Glutamatergic neuron (in vitro differentiated cells): ENCODE measurements at regions not wholly inside any gene's neighbourhood (a gene's known extent, or its start where the extent isn't known, plus 50 kb on each side); places are given as distances from the start of the nearest gene placed in this dataset.

Source experiments
- DNase-seq: peaks from one replicate; pipeline ENCODE4 v3.0.0; 2022
- H3K27ac Mint-ChIP-seq: one replicate; pipeline ENCODE4 v1.8.0; 2020; ENCODE audit warnings: mild to moderate bottlenecking, mixed read lengths, inconsistent platforms; ENCODE audit not compliant: unreplicated experiment
- H3K27me3 Mint-ChIP-seq: one replicate; pipeline ENCODE4 v1.8.0; 2020; ENCODE audit warnings: mild to moderate bottlenecking, moderate library complexity, mixed read lengths, inconsistent platforms; ENCODE audit not compliant: unreplicated experiment
- H3K36me3 Mint-ChIP-seq: one replicate; pipeline ENCODE4 v1.8.0; 2020; ENCODE audit warnings: mild to moderate bottlenecking, mixed read lengths, inconsistent platforms; ENCODE audit not compliant: unreplicated experiment
- H3K4me1 Mint-ChIP-seq: one replicate; pipeline ENCODE4 v1.8.0; 2020; ENCODE audit warnings: mild to moderate bottlenecking, low read depth, mixed read lengths, inconsistent platforms; ENCODE audit not compliant: unreplicated experiment
- H3K4me3 Mint-ChIP-seq: one replicate; pipeline ENCODE4 v1.8.0; 2020; ENCODE audit warnings: mild to moderate bottlenecking, mixed read lengths, inconsistent platforms; ENCODE audit not compliant: unreplicated experiment
- H3K9me3 Mint-ChIP-seq: one replicate; pipeline ENCODE4 v1.8.0; 2020; ENCODE audit warnings: mild to moderate bottlenecking, moderate library complexity, mixed read lengths, inconsistent platforms; ENCODE audit not compliant: unreplicated experiment
- TF ChIP-seq, protein P1 (sequence below): fragments of 200-600 bp; sonication (generic); IDR thresholded peaks from one replicate; pipeline ENCODE4 v1.5.0; 2021; ENCODE audit not compliant: partially characterized antibody, unreplicated experiment

- no peaks in the 10 kb centered on the region for H3K9me3 Mint-ChIP-seq
- H3K27ac Mint-ChIP-seq: no peak overlapping the region
- DNase-seq: no peak
- no peaks in the 10 kb centered on the region for H3K27me3 Mint-ChIP-seq
- H3K4me3 Mint-ChIP-seq: no peak overlapping the region
- H3K36me3 Mint-ChIP-seq: no peaks in the 10 kb centered on the region
- H3K4me1 Mint-ChIP-seq: peaks cover 9% of the 10 kb centered on the region
- TF ChIP-seq, protein P1, sequence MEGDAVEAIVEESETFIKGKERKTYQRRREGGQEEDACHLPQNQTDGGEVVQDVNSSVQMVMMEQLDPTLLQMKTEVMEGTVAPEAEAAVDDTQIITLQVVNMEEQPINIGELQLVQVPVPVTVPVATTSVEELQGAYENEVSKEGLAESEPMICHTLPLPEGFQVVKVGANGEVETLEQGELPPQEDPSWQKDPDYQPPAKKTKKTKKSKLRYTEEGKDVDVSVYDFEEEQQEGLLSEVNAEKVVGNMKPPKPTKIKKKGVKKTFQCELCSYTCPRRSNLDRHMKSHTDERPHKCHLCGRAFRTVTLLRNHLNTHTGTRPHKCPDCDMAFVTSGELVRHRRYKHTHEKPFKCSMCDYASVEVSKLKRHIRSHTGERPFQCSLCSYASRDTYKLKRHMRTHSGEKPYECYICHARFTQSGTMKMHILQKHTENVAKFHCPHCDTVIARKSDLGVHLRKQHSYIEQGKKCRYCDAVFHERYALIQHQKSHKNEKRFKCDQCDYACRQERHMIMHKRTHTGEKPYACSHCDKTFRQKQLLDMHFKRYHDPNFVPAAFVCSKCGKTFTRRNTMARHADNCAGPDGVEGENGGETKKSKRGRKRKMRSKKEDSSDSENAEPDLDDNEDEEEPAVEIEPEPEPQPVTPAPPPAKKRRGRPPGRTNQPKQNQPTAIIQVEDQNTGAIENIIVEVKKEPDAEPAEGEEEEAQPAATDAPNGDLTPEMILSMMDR: no peak
Observed at GRCh38 chr1:214208460-214208859, 72.5 kb upstream of the SMYD2 start.

DNA sequence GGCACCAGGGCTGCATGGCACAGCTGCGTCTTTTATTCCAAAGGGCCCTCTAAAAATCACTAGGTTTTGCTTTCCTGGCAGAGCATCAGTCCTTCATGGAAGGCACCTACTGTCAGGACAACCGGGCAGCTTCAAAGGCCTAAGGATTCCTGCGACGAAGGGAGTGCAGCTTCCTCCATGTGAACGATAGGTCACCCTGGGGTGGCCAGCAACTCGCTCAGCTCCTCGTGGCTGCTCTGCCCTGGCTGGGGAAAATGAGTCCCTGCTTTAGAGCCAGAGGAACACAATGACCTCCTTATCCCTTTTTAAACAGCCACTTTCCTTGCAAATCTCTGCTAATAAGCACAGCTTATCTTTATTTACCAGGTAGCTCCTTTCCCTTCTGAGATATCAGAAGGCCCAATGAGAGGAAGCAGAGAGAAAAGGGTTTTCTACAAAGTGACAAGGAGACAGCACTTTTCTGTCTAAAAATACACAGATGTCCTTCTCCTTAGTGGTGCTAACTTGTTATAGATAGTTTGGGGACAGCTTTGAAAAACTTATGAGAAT, 71.6 kb upstream of the SMYD2 start:
- TF ChIP-seq, protein P1: no peak
- H3K4me3 Mint-ChIP-seq: no peak overlapping the region
- no peak for DNase-seq
- H3K27me3 Mint-ChIP-seq: peaks cover 4% of the 10 kb centered on the region
- no peaks in the 10 kb centered on the region for H3K36me3 Mint-ChIP-seq
- H3K27ac Mint-ChIP-seq: no peak overlapping the region
- H3K9me3 Mint-ChIP-seq: no peaks in the 10 kb centered on the region
- peaks cover 11% of the 10 kb centered on the region for H3K4me1 Mint-ChIP-seq

GRCh38 chr1:214213136-214213535, 67.8 kb upstream of the SMYD2 start:
- no peak overlapping the region for H3K4me3 Mint-ChIP-seq
- no peaks in the 10 kb centered on the region for H3K9me3 Mint-ChIP-seq
- peaks cover 4% of the 10 kb centered on the region for H3K27me3 Mint-ChIP-seq
- H3K36me3 Mint-ChIP-seq: no peaks in the 10 kb centered on the region
- no peak overlapping the region for H3K27ac Mint-ChIP-seq
- TF ChIP-seq, protein P1: no peak
- DNase-seq: no peak
- peaks cover 11% of the 10 kb centered on the region for H3K4me1 Mint-ChIP-seq

DNA sequence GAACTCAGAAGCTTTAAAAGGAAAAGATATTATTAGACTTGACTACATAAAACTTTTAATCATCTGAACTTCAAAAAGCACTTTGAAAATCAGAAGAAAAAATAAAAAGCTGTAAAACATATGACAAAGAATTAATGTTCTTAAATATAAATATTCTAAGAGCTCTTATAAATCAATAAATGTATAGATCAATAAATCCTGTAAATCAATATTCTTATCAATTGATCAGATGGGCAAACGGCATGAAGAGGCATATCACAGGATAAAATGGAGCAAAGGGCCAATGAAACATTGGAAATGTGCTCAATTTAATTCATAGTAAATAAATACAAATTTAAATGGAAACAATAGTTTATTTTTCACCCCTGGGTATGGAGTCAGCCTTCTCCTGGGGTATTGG, 66.1 kb upstream of the SMYD2 start:
- no peak for DNase-seq
- H3K27me3 Mint-ChIP-seq: peaks cover 4% of the 10 kb centered on the region
- TF ChIP-seq, protein P1: no peak

GRCh38 chr1:214215583-214215982, 65.4 kb upstream of the SMYD2 start:
- Mint-ChIP-seq H3K4me3 (no peak overlapping the region), H3K27ac (no peak overlapping the region), H3K9me3 (no peaks in the 10 kb centered on the region), H3K4me1 (peaks cover 7% of the 10 kb centered on the region), H3K27me3 (peaks cover 4% of the 10 kb centered on the region), H3K36me3 (no peaks in the 10 kb centered on the region)
- no peak for DNase-seq
- TF ChIP-seq, protein P1: no peak

More for the DNA sequence above, 66.1 kb upstream of the SMYD2 start:
- H3K4me1 Mint-ChIP-seq: peaks cover 7% of the 10 kb centered on the region
- H3K4me3 Mint-ChIP-seq: no peak overlapping the region
- no peaks in the 10 kb centered on the region for H3K9me3 Mint-ChIP-seq
- no peak overlapping the region for H3K27ac Mint-ChIP-seq
- no peaks in the 10 kb centered on the region for H3K36me3 Mint-ChIP-seq
